Smooth muscle cell (in vitro differentiated cells): ENCODE measurements at regions not wholly inside any gene's neighbourhood (a gene's known extent, or its start where the extent isn't known, plus 50 kb on each side); places are given as distances from the start of the nearest gene placed in this dataset.

Experiments
- DNase-seq: peaks from one replicate; lab custom pipeline; 2025; ENCODE audit not compliant: unreplicated experiment; lab: John Stamatoyannopoulos, UW
- H2AFZ ChIP-seq: fragments of 200-600 bp; sonication (generic); 2 replicates; pipeline ENCODE4 v1.6.0; 2016; ENCODE audit warnings: antibody characterized with exemption, low read depth, mild to moderate bottlenecking
- H3F3A ChIP-seq: fragments of 200-600 bp; sonication (generic); 2 replicates; pipeline ENCODE4 v1.6.0; 2017; ENCODE audit warnings: antibody characterized with exemption, low read depth
- H3K27ac ChIP-seq: fragments of 200-600 bp; sonication (generic); 2 replicates; pipeline ENCODE4 v1.5.1; 2016; ENCODE audit warnings: low read depth, mild to moderate bottlenecking
- H3K27me3 ChIP-seq: fragments of 200-600 bp; sonication (generic); 2 replicates; pipeline ENCODE4 v1.6.1; 2016; ENCODE audit warnings: low read depth, mild to moderate bottlenecking
- H3K36me3 ChIP-seq: fragments of 200-600 bp; sonication (generic); 2 replicates; pipeline ENCODE4 v1.5.1; 2016; ENCODE audit warnings: low read depth
- H3K4me1 ChIP-seq: fragments of 200-600 bp; sonication (generic); 2 replicates; pipeline ENCODE4 v1.5.1; 2016; ENCODE audit warnings: low read depth
- H3K4me2 ChIP-seq: fragments of 200-600 bp; sonication (generic); 2 replicates; pipeline ENCODE4 v1.6.0; 2016; ENCODE audit warnings: mild to moderate bottlenecking
- H3K4me3 ChIP-seq: fragments of 200-600 bp; sonication (generic); 2 replicates; pipeline ENCODE4 v1.5.1; 2016; ENCODE audit warnings: mild to moderate bottlenecking
- H3K79me2 ChIP-seq: fragments of 200-600 bp; sonication (generic); 2 replicates; pipeline ENCODE4 v1.6.0; 2016; ENCODE audit warnings: low read depth, mild to moderate bottlenecking
- H3K9ac ChIP-seq: fragments of 200-600 bp; sonication (generic); 2 replicates; pipeline ENCODE4 v1.6.0; 2016; ENCODE audit warnings: low read depth
- H3K9me3 ChIP-seq: fragments of 200-600 bp; sonication (generic); replicated peaks from 2 replicates; pipeline ENCODE4 v1.5.1; 2016; ENCODE audit warnings: low read depth
- H4K20me1 ChIP-seq: fragments of 200-600 bp; sonication (generic); 2 replicates; pipeline ENCODE4 v1.6.0; 2016; ENCODE audit warnings: low read depth
- CTCF ChIP-seq: fragments of 200-600 bp; sonication (generic); IDR thresholded peaks from 2 replicates; pipeline ENCODE4 v1.5.1; 2017; ENCODE audit warnings: borderline replicate concordance, mild to moderate bottlenecking, antibody characterized with exemption; ENCODE audit not compliant: insufficient read depth, poor library complexity, severe bottlenecking
- WGBS: methylation state at CpG from one replicate; pipeline ENCODE4 v1.1.7; 2016; ENCODE audit warnings: low lambda C conversion rate; 5-methylcytosine and 5-hydroxymethylcytosine counted together

- no peak overlapping the region for H3K4me3 ChIP-seq
- DNase-seq, result no peak
- H3K79me2 ChIP-seq, result no peaks in the 10 kb centered on the region
- no peak overlapping the region for H3K4me2 ChIP-seq
- peaks cover 13% of the 10 kb centered on the region for H3K4me1 ChIP-seq
- peaks cover 4% of the 10 kb centered on the region for H3F3A ChIP-seq
- no peak for TF ChIP-seq CTCF
- no peaks in the 10 kb centered on the region for H3K9me3 ChIP-seq
- no peaks in the 10 kb centered on the region for H3K36me3 ChIP-seq
- H2AFZ ChIP-seq, result no peak overlapping the region
- H3K27ac ChIP-seq, result no peak overlapping the region
- H3K9ac ChIP-seq, result no peak overlapping the region
- H3K27me3 ChIP-seq, result no peaks in the 10 kb centered on the region
- 33% methylated on average over 4 of the region's 4 CpGs for WGBS
- H4K20me1 ChIP-seq, result no peaks in the 10 kb centered on the region
Measured at GRCh38 chr1:208499601-208500000, 255.4 kb upstream of the PLXNA2 start.

- TF ChIP-seq CTCF, result no peak
- H3K9ac ChIP-seq, result no peak overlapping the region
- no peaks in the 10 kb centered on the region for H4K20me1 ChIP-seq
- no peaks in the 10 kb centered on the region for H3K79me2 ChIP-seq
- H3K27me3 ChIP-seq, result no peaks in the 10 kb centered on the region
- H3K4me1 ChIP-seq, result peaks cover 13% of the 10 kb centered on the region
- 14% methylated on average over 2 of the region's 2 CpGs for whole genome bisulfite sequencing
- DNase-seq, result no peak
- H3K9me3 ChIP-seq, result no peaks in the 10 kb centered on the region
- no peak overlapping the region for H3K4me2 ChIP-seq
- H3F3A ChIP-seq, result peaks cover 4% of the 10 kb centered on the region
- H2AFZ ChIP-seq, result peak overlapping the region; percentile 57
- H3K4me3 ChIP-seq, result no peak overlapping the region
- no peak overlapping the region for H3K27ac ChIP-seq
- H3K36me3 ChIP-seq, result no peaks in the 10 kb centered on the region
Measured at GRCh38 chr1:208500375-208500774, 256.2 kb upstream of the PLXNA2 start.

GRCh38 chr1:208501542-208501941, 257.4 kb upstream of the PLXNA2 start:
- no peak overlapping the region for H3K9ac ChIP-seq
- H4K20me1 ChIP-seq, result no peaks in the 10 kb centered on the region
- no peaks in the 10 kb centered on the region for H3K27me3 ChIP-seq
- H3K4me1 ChIP-seq, result peaks cover 13% of the 10 kb centered on the region
- TF ChIP-seq CTCF, result no peak
- no peak overlapping the region for H3K4me2 ChIP-seq
- WGBS, result 86% methylated on average over 2 of the region's 2 CpGs
- no peaks in the 10 kb centered on the region for H3K79me2 ChIP-seq
- no peaks in the 10 kb centered on the region for H3K9me3 ChIP-seq
- no peak overlapping the region for H2AFZ ChIP-seq
- peaks cover 4% of the 10 kb centered on the region for H3F3A ChIP-seq
- no peaks in the 10 kb centered on the region for H3K36me3 ChIP-seq
- H3K4me3 ChIP-seq, result no peak overlapping the region
- DNase-seq, result no peak
- no peak overlapping the region for H3K27ac ChIP-seq

- Histone ChIP-seq H4K20me1 (no peaks in the 10 kb centered on the region), H3F3A (no peaks in the 10 kb centered on the region), H3K79me2 (no peaks in the 10 kb centered on the region), H3K4me3 (no peak overlapping the region), H3K36me3 (no peaks in the 10 kb centered on the region), H3K9me3 (no peaks in the 10 kb centered on the region), H3K9ac (no peak overlapping the region), H3K27me3 (no peaks in the 10 kb centered on the region), H2AFZ (no peak overlapping the region), H3K4me1 (no peaks in the 10 kb centered on the region), H3K27ac (no peak overlapping the region), H3K4me2 (no peak overlapping the region)
- no peak for TF ChIP-seq CTCF
- no peak for DNase-seq
- WGBS, result 37% methylated on average over 8 of the region's 8 CpGs
Measured at GRCh38 chr1:208503787-208504186, 259.6 kb upstream of the PLXNA2 start.
